Skeletal muscle satellite cell (primary cell): ENCODE measurements at regions not wholly inside any gene's neighbourhood (a gene's known extent, or its start where the extent isn't known, plus 50 kb on each side); places are given as distances from the start of the nearest gene placed in this dataset.
"Not testable (repeated sequence)": the region's sequence is repeated elsewhere in the genome, so short reads cannot be mapped to it uniquely, and the experiment has no call there.

Source experiments
- H3K27me3 ChIP-seq: 2 replicates; pipeline ENCODE4 v1.7.0; 2013; ENCODE audit warnings: low read length; ENCODE audit not compliant: control insufficient read depth, insufficient read depth
- H3K36me3 ChIP-seq: 2 replicates; pipeline ENCODE4 v1.7.0; 2013; ENCODE audit warnings: mild to moderate bottlenecking, control low read depth, low read length; ENCODE audit not compliant: insufficient read depth
- H3K4me1 ChIP-seq: 2 replicates; pipeline ENCODE4 v1.7.0; 2013; ENCODE audit warnings: low read length; ENCODE audit not compliant: control insufficient read depth, insufficient read depth
- H3K4me2 ChIP-seq: 2 replicates; pipeline ENCODE4 v1.7.0; 2013; ENCODE audit warnings: mild to moderate bottlenecking, low read length
- H3K4me3 ChIP-seq: 2 replicates; pipeline ENCODE4 v1.7.0; 2013; ENCODE audit warnings: low read length
- H3K9ac ChIP-seq: 2 replicates; pipeline ENCODE4 v1.7.0; 2013; ENCODE audit warnings: mild to moderate bottlenecking, low read depth, low read length, moderate library complexity
- H3K9me3 ChIP-seq: replicated peaks from 2 replicates; pipeline ENCODE4 v1.7.0; 2013; ENCODE audit warnings: mild to moderate bottlenecking, control low read depth, low read length

- no peak overlapping the region for H3K4me2 ChIP-seq
- no peaks in the 10 kb centered on the region for H3K9me3 ChIP-seq
These were observed 103.1 kb upstream of the CLINT1 start for GRCh38 chr5:157961896-157962590.

DNA sequence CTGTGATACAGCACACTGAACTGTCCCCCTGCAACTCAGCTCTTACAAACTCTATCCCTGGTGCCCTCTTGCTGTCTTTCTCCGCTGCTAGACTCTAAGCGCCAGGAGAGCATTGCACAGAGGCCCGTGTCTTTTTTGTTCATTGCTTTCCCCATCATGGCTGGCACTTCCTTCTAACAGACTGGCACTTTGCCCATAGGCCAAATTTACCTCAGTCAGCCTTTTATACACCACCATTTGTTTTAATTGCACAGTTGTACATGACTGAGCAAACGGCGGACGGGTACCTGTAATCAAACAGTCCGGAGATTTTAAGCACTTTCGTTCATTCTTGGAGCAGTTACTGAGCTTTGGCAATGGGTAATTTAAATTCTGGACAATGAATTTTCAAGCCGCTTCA, 102.2 kb upstream of the CLINT1 start:
- H3K4me2 ChIP-seq = no peak overlapping the region
- no peaks in the 10 kb centered on the region for H3K4me1 ChIP-seq

More at GRCh38 chr5:157961896-157962590, 103.1 kb upstream of the CLINT1 start:
- Histone ChIP-seq H3K4me3 (no peak overlapping the region), H3K9ac (no peak overlapping the region), H3K4me1 (no peaks in the 10 kb centered on the region), H3K27me3 (peaks cover 19% of the 10 kb centered on the region), H3K36me3 (no peaks in the 10 kb centered on the region)

DNA sequence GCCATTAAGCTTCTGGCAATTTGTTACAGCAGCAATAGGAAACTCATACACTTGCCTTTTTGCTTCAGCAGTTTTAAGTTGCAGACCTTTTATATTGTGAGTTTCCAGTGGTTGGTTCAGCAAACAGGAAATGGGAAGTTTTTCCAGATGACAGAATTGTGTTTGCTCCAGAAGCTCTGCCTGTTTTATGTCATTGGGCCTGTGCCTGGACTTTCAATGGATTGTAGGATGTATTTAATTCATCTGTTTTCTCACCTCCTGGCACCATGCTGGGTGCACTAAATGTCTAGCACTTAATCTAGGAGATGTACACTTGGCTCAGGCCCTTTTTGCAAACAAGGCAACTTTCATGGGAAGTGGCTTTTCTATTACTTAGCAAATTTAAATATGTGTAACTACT, 100.4 kb upstream of the CLINT1 start:
- Histone ChIP-seq H3K9me3 (no peaks in the 10 kb centered on the region), H3K4me1 (no peaks in the 10 kb centered on the region), H3K27me3 (peaks cover 26% of the 10 kb centered on the region), H3K9ac (no peak overlapping the region), H3K4me3 (no peak overlapping the region), H3K4me2 (no peak overlapping the region), H3K36me3 (no peaks in the 10 kb centered on the region)

More for the DNA sequence above, 102.2 kb upstream of the CLINT1 start:
- Histone ChIP-seq H3K36me3 (no peaks in the 10 kb centered on the region), H3K9ac (no peak overlapping the region), H3K9me3 (no peaks in the 10 kb centered on the region), H3K4me3 (no peak overlapping the region), H3K27me3 (peaks cover 26% of the 10 kb centered on the region)

DNA sequence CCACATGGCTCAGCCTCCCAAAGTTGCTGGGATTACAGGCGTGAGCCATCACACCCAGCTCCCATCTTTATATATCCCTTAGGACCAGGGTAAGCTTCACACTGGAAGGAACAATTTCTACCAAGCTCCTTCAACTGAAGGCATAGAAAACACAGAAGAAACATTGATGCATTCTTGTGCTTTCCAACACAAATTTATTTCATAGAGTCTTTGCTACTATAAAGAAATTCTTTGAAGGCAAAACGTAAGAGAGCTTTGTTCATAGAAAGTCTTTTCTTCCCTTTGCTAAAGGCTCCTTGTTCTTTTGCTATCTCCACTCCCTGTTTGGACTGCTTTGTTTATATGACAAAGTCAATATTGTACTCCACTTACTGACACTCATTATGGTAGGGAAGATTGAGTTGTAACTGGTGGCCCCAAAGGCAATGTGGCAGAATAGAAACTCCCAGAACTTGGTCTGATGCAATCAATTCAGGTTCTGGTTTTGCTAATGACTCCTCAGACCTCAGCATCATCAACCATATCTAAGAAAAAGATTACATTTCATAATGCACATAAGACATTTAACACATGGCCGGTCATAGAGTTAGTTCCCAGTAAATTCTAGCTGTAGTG, 97.4 kb upstream of the CLINT1 start:
- H3K9ac ChIP-seq = no peak overlapping the region
- no peaks in the 10 kb centered on the region for H3K9me3 ChIP-seq
- H3K4me2 ChIP-seq = no peak overlapping the region
- peaks cover 17% of the 10 kb centered on the region for H3K27me3 ChIP-seq
- H3K36me3 ChIP-seq = no peaks in the 10 kb centered on the region
- no peaks in the 10 kb centered on the region for H3K4me1 ChIP-seq
- H3K4me3 ChIP-seq = no peak overlapping the region

DNA sequence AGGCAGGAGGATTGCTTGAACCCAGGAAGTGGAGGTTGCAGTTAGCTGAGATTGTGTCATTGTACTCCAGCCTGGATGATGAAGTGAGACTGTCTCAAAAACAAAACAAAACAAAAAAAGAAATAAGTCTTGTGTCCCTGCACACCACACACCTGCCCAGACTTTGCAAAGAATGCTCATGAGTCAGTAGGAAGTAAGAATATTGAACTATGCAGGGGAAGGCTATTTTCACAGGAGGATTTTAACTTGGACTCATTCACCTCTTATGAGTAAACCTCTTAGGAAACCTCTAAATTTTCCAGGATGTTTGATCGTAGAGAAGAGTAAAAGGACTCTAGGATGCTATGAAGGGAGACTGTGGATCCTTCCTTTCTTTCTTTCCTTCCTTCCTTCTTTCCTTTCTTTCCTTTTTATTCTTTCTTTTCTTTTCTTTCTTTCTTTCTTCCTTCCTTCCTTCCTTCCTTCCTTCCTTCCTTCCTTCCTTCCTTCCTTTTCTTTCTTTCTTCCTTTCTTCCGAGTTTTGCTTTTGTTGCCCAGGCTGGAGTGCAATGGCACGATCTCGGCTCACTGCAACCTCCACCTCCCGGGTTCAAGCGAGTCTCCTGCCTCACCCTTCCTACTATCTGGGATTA, 96.7 kb upstream of the CLINT1 start:
- Histone ChIP-seq H3K27me3 (peaks cover 11% of the 10 kb centered on the region), H3K4me3 (no peak overlapping the region)

DNA sequence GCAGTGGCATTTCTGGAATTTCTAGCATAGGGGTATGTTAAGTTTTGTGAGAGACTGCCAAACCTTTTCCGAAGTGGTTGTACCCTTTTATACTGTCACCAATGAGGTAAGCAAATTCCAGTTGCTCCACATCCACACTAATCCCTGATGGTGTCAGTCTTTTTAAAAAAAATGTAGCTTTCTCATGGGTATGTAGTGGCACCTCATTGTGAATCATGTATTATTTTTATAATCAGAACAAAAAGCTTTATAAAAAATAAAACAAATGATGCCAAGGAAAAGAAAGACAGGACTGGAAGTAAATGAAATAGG, 93.4 kb upstream of the CLINT1 start:
- Histone ChIP-seq H3K4me1 (peaks cover 4% of the 10 kb centered on the region), H3K9ac (no peak overlapping the region), H3K27me3 (peaks cover 10% of the 10 kb centered on the region), H3K4me2 (no peak overlapping the region), H3K9me3 (no peaks in the 10 kb centered on the region), H3K36me3 (no peaks in the 10 kb centered on the region), H3K4me3 (no peak overlapping the region)

More for the DNA sequence above, 96.7 kb upstream of the CLINT1 start:
- Histone ChIP-seq H3K9ac (no peak overlapping the region), H3K36me3 (no peaks in the 10 kb centered on the region), H3K9me3 (no peaks in the 10 kb centered on the region), H3K4me2 (no peak overlapping the region), H3K4me1 (no peaks in the 10 kb centered on the region)

DNA sequence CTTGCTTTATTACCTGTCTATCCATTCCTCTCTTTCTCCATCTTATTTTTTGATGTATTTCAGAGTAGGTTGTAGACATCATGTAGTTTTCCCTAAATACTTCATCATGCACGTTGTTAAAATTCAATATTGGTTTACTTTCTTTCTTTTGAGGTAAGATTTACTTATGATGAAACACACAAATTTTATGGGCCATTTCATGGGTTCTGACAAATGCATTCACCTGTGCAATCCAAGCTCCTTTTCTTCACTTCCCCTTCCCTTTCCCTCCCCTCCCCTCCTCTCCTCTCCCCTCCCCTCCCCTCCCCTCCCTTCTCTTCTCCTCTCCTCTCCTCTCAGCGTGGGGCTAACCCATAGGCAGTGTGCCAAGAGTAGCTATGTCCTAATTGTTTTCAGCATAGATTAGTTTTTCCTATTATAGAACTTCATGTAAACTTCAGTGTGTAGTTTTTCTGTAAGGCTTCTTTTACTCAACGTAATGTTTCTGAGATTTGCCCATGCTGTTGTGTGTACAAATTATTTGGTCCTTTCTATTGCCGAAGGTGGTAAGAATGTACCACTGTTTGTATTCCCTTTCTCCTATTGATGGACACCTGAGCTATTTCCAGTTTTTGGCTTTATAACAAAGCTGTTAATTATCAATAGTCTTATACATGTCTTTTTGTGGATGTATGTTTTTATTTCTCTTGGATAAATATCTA, 92.9 kb upstream of the CLINT1 start:
- Histone ChIP-seq H3K4me1 (peaks cover 4% of the 10 kb centered on the region), H3K9ac (no peak overlapping the region), H3K9me3 (no peaks in the 10 kb centered on the region), H3K27me3 (peaks cover 5% of the 10 kb centered on the region), H3K4me2 (no peak overlapping the region), H3K4me3 (no peak overlapping the region), H3K36me3 (no peaks in the 10 kb centered on the region)

GRCh38 chr5:157949520-157949919, 90.6 kb upstream of the CLINT1 start:
- no peaks in the 10 kb centered on the region for H3K36me3 ChIP-seq
- peak overlapping the region; percentile 51 for H3K9ac ChIP-seq

GRCh38 chr5:157948738-157949410, 89.9 kb upstream of the CLINT1 start:
- Histone ChIP-seq H3K4me1 (peaks cover 4% of the 10 kb centered on the region), H3K4me2 (peak overlapping the region; percentile 82), H3K9ac (peak overlapping the region; percentile 51), H3K4me3 (peak overlapping the region; percentile 59), H3K36me3 (no peaks in the 10 kb centered on the region), H3K9me3 (no peaks in the 10 kb centered on the region), H3K27me3 (no peaks in the 10 kb centered on the region)

More at GRCh38 chr5:157949520-157949919, 90.6 kb upstream of the CLINT1 start:
- H3K4me1 ChIP-seq = peaks cover 4% of the 10 kb centered on the region
- H3K4me2 ChIP-seq = peak overlapping the region; percentile 82
- H3K4me3 ChIP-seq = no peak overlapping the region
- no peaks in the 10 kb centered on the region for H3K9me3 ChIP-seq
- H3K27me3 ChIP-seq = no peaks in the 10 kb centered on the region

GRCh38 chr5:157947156-157947555, 88.2 kb upstream of the CLINT1 start:
- Histone ChIP-seq H3K4me2 (no peak overlapping the region), H3K9me3 (no peaks in the 10 kb centered on the region), H3K36me3 (no peaks in the 10 kb centered on the region), H3K4me3 (no peak overlapping the region), H3K27me3 (no peaks in the 10 kb centered on the region), H3K4me1 (peaks cover 4% of the 10 kb centered on the region), H3K9ac (no peak overlapping the region)

DNA sequence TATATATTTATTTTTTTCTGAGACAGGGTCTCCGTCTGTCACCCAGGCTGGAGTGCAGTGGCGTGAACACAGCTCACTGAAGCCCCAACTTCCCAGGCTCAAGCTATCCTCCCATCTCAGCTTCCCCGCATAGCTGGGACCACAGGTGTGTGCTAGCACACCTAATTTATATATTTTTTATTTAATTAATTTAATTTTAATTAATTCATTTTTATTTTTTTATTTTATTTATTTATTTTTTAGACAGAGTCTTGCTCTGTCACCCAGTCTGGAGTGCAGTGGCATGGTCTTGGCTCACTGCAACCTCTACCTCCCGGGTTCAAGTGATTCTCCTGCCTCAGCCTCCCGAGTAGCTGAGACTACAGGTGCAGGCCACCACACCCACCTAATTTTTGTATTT, 86.9 kb upstream of the CLINT1 start:
- H3K4me3 ChIP-seq, H3K4me2 ChIP-seq, H3K9me3 ChIP-seq: not testable (repeated sequence)

More for the DNA sequence above, 86.9 kb upstream of the CLINT1 start:
- not testable (repeated sequence) for H3K4me1 ChIP-seq, H3K9ac ChIP-seq, H3K27me3 ChIP-seq, H3K36me3 ChIP-seq
